Renal cortical epithelial cell (primary cell): ENCODE measurements at regions not wholly inside any gene's neighbourhood (a gene's known extent, or its start where the extent isn't known, plus 50 kb on each side); places are given as distances from the start of the nearest gene placed in this dataset.
"Not testable (repeated sequence)": the region's sequence is repeated elsewhere in the genome, so short reads cannot be mapped to it uniquely, and the experiment has no call there.

Experiments
- DNase-seq: peaks from one replicate; pipeline ENCODE4 v3.0.0-alpha.2; 2011; ENCODE audit warnings: low read depth

- peak; percentile 69 for DNase-seq
Measured at GRCh38 chr5:125411071-125411743, 664.8 kb upstream of the ZNF608 start.

GRCh38 chr5:125411744-125412560 is 665.5 kb upstream of the ZNF608 start:
- peak; percentile 77 for DNase-seq

- peak; percentile 98 for DNase-seq
Measured at GRCh38 chr5:125412561-125413495, 666.4 kb upstream of the ZNF608 start.

GRCh38 chr5:125413496-125414274 is 667.2 kb upstream of the ZNF608 start:
- DNase-seq, result peak; percentile 73

GRCh38 chr5:125415126-125415525 is 668.7 kb upstream of the ZNF608 start:
- DNase-seq, result no peak

GRCh38 chr5:125416055-125416454 is 669.6 kb upstream of the ZNF608 start:
- no peak for DNase-seq

- DNase-seq, result no peak
Measured at GRCh38 chr5:125421006-125421405, 674.6 kb upstream of the ZNF608 start.

- no peak for DNase-seq
Measured at GRCh38 chr5:125422342-125422741, 675.9 kb upstream of the ZNF608 start.

GRCh38 chr5:125424402-125425141 is 678.1 kb upstream of the ZNF608 start:
- no peak for DNase-seq

- no peak for DNase-seq
Measured at GRCh38 chr5:125429498-125429897, 683.1 kb upstream of the ZNF608 start.

GRCh38 chr5:125433457-125433856 is 687.0 kb upstream of the ZNF608 start:
- no peak for DNase-seq

- no peak for DNase-seq
Measured at GRCh38 chr5:125439243-125439642, 692.8 kb upstream of the ZNF608 start.

GRCh38 chr5:125440905-125441304 is 694.5 kb upstream of the ZNF608 start:
- no peak for DNase-seq

GRCh38 chr5:125446986-125447385 is 700.5 kb upstream of the ZNF608 start:
- no peak for DNase-seq

GRCh38 chr5:125450771-125451170 is 704.3 kb upstream of the ZNF608 start:
- DNase-seq, result no peak

GRCh38 chr5:125451622-125452021 is 705.2 kb upstream of the ZNF608 start:
- DNase-seq, result no peak

GRCh38 chr5:125452991-125453390 is 706.6 kb upstream of the ZNF608 start:
- DNase-seq, result no peak

- no peak for DNase-seq
Measured at GRCh38 chr5:125455041-125455440, 708.6 kb upstream of the ZNF608 start.

- not testable (repeated sequence) for DNase-seq
Measured at GRCh38 chr5:125456005-125456404, 709.6 kb upstream of the ZNF608 start.

GRCh38 chr5:125457617-125458016 is 711.2 kb upstream of the ZNF608 start:
- DNase-seq, result no peak

- not testable (repeated sequence) for DNase-seq
Measured at GRCh38 chr5:125458949-125459348, 712.5 kb upstream of the ZNF608 start.
